Iris pigment epithelial cell (primary cell): ENCODE measurements at regions not wholly inside any gene's neighbourhood (a gene's known extent, or its start where the extent isn't known, plus 50 kb on each side); places are given as distances from the start of the nearest gene placed in this dataset.
"Not testable (repeated sequence)": the region's sequence is repeated elsewhere in the genome, so short reads cannot be mapped to it uniquely, and the experiment has no call there.

Experiments
- DNase-seq: peaks from one replicate; pipeline ENCODE4 v3.0.0-alpha.2; 2011; ENCODE audit warnings: low read depth

GRCh38 chr7:142469696-142470543 is 212.1 kb upstream of the PRSS58 start:
- DNase-seq: no peak

DNA sequence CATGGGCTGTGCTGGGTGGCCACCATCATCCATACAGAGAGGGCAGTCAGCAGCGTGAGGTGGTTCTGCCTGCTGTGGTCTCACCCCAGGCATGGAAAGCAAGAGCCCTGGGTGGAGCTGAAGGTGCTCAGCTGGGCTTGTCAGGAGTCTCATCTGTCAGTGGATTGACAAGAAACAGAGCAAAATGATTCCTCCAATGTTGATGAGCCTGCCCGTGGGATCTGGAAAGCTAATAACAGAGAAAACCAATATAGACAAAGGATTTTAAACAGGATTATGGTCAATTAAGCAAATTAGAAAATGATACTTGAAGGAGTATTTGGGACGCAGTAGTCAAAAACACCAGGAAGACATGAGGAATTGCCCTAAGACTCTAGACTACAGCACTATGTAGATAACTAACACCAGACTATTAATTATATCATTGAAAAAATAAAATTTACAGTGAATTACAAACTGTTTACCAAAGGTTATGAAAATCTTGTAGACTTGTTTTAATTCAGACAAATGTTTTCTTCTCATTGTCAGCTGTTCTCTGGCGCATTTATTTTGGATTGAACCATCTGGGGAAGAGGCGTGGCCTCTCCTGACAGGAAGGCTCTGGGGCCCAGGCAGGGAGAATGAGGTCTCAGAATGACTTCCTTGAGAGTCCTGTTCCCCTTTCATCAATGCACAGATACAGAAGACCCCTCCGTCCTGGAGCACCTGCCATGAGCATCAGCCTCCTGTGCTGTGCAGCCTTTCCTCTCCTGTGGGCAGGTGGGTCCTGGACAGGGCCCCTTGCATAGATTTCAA is 211.2 kb upstream of the PRSS58 start:
- DNase-seq: no peak

DNA sequence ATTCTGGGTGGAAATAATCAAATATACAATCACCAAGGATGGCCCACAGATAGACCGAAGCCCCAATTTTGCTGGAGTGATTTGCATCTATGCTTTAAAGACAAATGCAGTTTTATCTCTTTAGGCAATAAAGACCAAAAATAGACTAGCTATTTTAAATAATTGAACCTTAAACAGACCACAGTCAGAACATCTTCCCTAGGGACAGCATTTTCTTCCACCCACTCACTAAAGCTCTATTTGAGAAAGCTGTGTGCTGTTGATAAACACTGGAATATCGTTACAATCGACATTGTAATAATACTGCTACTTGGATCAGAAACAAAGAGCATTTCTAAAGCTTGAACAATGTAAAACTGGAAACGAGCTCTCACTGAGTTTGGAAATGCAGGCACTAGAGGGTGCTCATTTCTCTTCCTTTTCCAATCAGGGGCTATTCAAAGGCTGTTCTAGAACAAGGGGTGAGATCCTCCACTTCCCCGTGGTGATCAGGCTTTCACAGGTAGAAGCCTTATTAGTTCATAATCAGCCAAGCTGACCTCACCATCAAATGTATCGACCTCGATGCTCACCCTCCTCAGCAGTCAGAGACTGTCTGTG is 209.3 kb upstream of the PRSS58 start:
- DNase-seq: not testable (repeated sequence)

DNA sequence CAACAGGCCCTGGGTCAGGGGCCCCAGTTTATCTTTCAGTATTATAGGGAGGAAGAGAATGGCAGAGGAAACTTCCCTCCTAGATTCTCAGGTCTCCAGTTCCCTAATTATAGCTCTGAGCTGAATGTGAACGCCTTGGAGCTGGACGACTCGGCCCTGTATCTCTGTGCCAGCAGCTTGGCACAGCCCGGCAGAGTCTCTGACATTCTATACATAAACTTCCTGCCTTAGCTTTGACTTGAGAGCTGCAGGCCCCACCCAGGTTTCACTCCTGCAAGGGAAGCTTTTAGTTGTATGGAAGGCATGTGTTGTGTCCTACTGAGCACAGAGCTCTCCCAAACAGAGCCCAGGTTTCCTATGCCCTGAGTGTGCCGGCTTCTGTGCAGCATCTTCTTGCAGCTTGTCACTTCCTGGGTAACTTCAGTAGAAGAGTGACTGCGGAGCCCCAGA is 205.6 kb upstream of the PRSS58 start:
- DNase-seq: no peak

DNA sequence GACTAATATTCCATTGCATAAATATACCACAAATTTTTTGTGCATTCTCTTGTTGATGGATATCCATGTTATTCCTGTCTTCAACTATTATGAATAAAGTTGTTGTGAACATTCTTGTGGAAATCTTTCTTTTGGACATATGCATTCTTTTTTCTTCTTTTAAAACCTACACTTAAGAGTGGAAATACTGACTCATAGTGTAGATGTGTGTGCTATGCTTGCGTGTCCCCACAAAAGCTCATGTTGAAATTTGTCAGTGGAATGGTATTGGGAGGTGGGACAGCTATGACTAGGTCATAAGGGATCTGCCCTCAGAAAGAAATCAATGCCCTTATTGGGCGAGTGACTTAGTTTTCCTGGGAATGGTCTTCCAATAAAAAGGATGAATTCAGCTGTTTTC is 203.6 kb upstream of the PRSS58 start:
- peak; percentile 91 for DNase-seq

DNA sequence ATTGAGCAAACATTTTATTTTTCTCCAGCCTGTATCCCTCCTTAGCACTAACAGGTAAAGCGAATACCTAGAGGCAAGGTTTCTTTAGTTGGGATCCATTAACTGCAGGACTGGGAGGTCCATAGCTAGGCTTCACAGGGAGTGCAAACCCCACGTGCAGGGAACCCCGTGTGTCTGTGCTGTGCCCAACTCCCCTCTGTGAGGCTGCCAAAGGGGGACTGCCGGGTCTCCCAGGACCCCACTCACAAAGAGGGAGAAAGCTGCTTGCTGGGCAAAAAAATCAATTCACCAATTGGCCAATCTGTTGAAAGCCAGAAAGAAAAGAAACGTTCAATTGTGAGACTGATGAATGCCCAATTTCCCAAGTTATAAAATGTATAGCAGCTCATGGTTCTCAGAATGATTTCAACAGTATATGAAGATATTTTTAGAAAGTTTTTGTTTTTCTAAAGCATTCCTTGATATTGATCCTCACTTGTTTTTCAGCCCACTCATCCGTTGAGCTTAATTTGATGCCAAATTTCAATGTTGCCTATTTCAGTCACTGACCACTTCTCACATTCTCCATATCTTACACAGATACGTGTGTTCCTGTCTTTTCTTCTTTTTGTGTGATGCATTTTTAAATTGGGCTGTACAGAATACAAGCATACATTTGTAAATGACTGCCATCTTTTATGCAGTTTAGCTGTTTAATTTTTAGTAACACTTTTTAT is 202.7 kb upstream of the PRSS58 start:
- peak; percentile 45 for DNase-seq

- peak; percentile 79 for DNase-seq
These were observed 201.7 kb upstream of the PRSS58 start for GRCh38 chr7:142459551-142459963.

DNA sequence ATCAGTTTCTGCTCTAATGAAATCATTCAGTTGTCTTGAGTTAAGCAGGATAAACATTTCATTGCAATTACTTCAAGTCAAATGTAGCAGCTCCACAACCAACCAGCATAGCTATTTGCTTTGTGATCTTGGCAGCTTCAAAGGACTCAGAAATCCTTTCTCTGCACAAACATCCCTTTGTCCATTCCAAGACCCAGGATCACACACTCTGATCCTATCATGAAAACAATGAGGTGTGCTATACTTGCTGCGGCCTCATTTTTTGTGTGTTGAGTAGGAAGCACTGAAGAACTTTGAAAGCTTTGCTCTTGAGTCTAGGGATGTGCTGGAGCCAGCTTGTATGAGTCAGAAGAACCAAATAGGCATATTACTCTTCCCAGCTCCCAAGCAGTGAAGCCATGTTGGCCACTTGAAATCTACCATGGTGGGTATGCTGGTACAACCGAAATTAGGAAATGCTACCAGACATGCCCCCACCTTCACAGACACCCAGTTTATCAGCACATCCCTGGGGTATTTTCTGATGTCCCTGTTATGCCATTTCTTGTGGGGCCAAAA is 199.4 kb upstream of the PRSS58 start:
- no peak for DNase-seq

DNA sequence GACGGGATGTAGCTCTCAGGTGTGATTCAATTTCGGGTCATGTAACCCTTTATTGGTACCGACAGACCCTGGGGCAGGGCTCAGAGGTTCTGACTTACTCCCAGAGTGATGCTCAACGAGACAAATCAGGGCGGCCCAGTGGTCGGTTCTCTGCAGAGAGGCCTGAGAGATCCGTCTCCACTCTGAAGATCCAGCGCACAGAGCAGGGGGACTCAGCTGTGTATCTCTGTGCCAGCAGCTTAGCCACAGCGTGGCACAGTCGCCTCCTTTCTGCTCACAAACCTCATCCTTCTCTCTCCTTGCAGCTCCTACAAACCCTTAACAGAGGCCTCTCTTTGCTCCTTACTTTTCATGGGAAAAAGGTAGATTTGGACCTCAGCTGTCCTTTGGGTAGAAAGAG is 197.5 kb upstream of the PRSS58 start:
- no peak for DNase-seq

- no peak for DNase-seq
These were observed 197.0 kb upstream of the PRSS58 start for GRCh38 chr7:142454862-142455261.

GRCh38 chr7:142452791-142453190 is 194.9 kb upstream of the PRSS58 start:
- no peak for DNase-seq

DNA sequence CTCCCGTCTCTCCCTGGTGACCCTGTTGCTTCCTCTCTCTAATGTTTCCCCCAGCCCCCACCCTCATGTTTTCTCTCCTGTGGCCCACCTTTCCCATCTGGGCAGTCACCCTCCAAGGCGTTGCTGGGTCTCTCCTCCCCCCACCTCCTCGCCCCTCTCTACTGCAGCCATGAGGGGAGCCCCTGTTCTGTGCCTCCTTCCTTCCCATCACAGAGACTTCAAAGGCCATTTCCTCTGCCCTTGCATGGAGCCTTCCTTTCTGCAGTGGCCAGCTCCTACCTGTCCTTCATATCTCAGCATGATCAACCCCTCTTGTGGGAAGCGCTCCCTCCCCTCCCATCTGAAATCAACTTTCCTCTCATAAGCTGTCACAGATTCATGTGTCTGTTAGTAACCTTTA is 194.0 kb upstream of the PRSS58 start:
- DNase-seq: no peak

GRCh38 chr7:142451296-142451695 is 193.4 kb upstream of the PRSS58 start:
- no peak for DNase-seq

DNA sequence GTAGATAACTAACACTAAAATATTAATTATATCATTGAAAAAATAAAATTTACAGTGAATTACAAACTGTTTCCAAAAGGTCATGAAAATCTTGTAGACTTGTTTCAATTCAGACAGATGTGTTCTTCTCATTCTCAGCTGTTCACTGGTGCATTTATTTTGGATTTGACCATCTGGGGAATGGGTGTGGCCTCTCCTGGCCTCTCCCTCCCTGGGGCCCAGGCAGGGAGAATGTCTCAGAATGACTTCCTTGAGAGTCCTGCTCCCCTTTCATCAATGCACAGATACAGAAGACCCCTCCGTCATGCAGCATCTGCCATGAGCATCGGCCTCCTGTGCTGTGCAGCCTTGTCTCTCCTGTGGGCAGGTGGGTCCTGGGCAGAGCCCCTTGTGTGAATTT is 192.8 kb upstream of the PRSS58 start:
- DNase-seq: no peak

- DNase-seq: no peak
These were observed 192.3 kb upstream of the PRSS58 start for GRCh38 chr7:142450206-142450605.

DNA sequence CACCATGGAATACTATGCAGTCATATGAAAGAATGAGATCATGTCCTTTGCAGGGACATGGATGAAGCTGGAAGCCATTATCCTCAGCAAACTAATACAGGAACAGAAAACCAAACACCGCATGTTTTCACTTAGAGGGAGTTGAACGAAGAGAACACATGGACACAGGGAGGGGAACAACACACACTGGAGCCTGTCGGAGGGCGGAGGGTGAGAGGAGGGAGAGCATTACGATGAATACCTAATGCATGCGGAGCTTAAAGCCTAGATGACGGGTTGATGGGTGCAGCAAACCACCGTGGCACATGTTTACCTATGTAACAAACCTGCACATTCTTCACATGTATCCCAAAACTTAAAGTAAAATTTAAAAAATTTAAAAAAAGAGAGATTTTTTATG is 191.0 kb upstream of the PRSS58 start:
- DNase-seq: not testable (repeated sequence)

GRCh38 chr7:142447762-142448161 is 189.9 kb upstream of the PRSS58 start:
- no peak for DNase-seq

GRCh38 chr7:142445019-142445686 is 187.3 kb upstream of the PRSS58 start:
- DNase-seq: no peak

DNA sequence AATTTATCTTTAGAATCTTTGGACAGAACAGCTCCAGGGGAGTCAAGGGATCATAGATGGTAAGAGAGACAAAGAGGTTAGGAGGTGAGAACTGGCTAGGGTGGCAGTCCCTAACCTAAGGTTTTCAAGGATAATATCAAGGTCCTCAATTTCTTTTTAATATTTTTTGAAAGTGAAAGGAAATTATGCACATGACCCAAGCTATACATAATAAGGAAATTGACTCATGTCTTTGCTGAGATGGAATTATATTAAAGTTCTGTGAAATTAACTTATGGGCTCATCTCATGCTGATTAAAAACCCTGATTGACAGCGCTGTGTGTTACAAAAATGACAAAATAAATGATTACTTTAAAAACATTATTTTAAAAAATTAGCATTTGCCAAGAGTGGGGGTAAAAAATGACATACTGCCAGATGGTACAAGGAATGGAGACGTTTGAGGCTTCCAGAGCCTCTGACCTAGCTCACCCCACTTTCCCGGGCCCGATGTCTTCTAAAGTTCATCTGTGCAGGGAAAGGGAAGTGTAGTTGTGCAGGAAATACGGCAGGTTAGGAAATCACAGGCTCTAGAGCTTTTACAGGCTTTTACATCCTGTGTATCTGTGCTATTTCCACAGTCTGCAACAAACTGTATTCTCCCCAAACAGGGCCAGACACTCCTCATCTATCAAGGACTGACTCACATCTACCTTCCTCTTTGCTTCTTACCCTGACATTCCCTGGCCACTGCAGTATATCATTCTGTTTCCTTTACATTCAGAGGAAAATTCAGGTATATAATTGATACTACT is 185.6 kb upstream of the PRSS58 start:
- DNase-seq: peak; percentile 47

GRCh38 chr7:142442396-142442795 is 184.5 kb upstream of the PRSS58 start:
- no peak for DNase-seq
